ENCODE measurements at regions not wholly inside any gene's neighbourhood (a gene's known extent, or its start where the extent isn't known, plus 50 kb on each side); places are given as distances from the start of the nearest gene placed in this dataset.

GRCh38 chr15:88342666-88343065 is 86.1 kb upstream of the NTRK3 start:
- Histone ChIP-seq H3K27ac (ENCODE audit: extremely low read depth, low read depth, low read length) (no peak overlapping the region), H3K36me3 (ENCODE audit: control insufficient read depth in 2 of 2, insufficient read depth in 1 of 2, low read length in 2 of 2) (no peaks in the 10 kb centered on the region), H3K4me3 (ENCODE audit: low read depth, low read length) (no peak overlapping the region), H3K9me3 (ENCODE audit: control insufficient read depth, insufficient read depth, low read depth, low read length) (no peaks in the 10 kb centered on the region), H3K4me1 (ENCODE audit: control insufficient read depth, insufficient read depth, low read length) (no peaks in the 10 kb centered on the region)
- ChIA-PET CTCF (interaction anchor here (2.9 kb wide), 1 partner anchor 11 kb away, joined by 9 read pairs; no protein-coding TSS in a partner anchor), POLR2A (no interaction called here)
- no peak for TF ChIP-seq ZBTB26 (tag by site-specific recombination; optimal IDR thresholded peaks at IDR 0.05)
- TF ChIP-seq ZNF585B (tag by site-specific recombination; IDR thresholded peaks at IDR 0.05): no peak
- no peak for TF ChIP-seq ZNF302 (tag by site-specific recombination; IDR thresholded peaks at IDR 0.05; ENCODE audit: low read depth)
- TF ChIP-seq WT1 (tag by site-specific recombination; IDR thresholded peaks at IDR 0.05): no peak
- TF ChIP-seq ZFP41 (tag by site-specific recombination; IDR thresholded peaks at IDR 0.05; ENCODE audit: borderline replicate concordance): no peak
- TF ChIP-seq SETDB1 (IDR thresholded peaks at IDR 0.05; ENCODE audit: insufficient read length, low read length): no peak

GRCh38 chr15:88341653-88342052 is 85.1 kb upstream of the NTRK3 start:
- POLR2A ChIA-PET: no interaction called here

GRCh38 chr15:88341006-88341405 is 84.5 kb upstream of the NTRK3 start:
- CTCF ChIA-PET: interaction anchor here (0.6 to 1.1 kb wide), 3 partner anchors 10 to 96 kb away, joined by 3 to 5 read pairs (median 3); no protein-coding TSS in a partner anchor

More at GRCh38 chr15:88341653-88342052, 85.1 kb upstream of the NTRK3 start:
- no peaks in the 10 kb centered on the region for H3K9me3 ChIP-seq (ENCODE audit: control insufficient read depth, insufficient read depth, low read depth, low read length)
- TF ChIP-seq ZNF777 (tag by site-specific recombination; IDR thresholded peaks at IDR 0.05; ENCODE audit: borderline replicate concordance) (no peak), ZBTB8A (tag by site-specific recombination; IDR thresholded peaks at IDR 0.05) (no peak), ZNF423 (tag by site-specific recombination; IDR thresholded peaks at IDR 0.05) (no peak), ZNF560 (tag by site-specific recombination; IDR thresholded peaks at IDR 0.05; ENCODE audit: borderline replicate concordance) (no peak), ZNF121 (tag by site-specific recombination; IDR thresholded peaks at IDR 0.05) (no peak), ZNF701 (tag by site-specific recombination; IDR thresholded peaks at IDR 0.05) (no peak), ZNF449 (tag by site-specific recombination; IDR thresholded peaks at IDR 0.05) (no peak), ZNF530 (tag by site-specific recombination; IDR thresholded peaks at IDR 0.05; ENCODE audit: low read depth) (no peak), REPIN1 (tag by site-specific recombination; IDR thresholded peaks at IDR 0.05; ENCODE audit: low read depth) (no peak), ZNF37A (tag by site-specific recombination; IDR thresholded peaks at IDR 0.05) (no peak), ZBTB17 (tag by site-specific recombination; IDR thresholded peaks at IDR 0.05) (no peak)
- H3K27ac ChIP-seq (ENCODE audit: extremely low read depth, low read depth, low read length): no peak overlapping the region
- CTCF ChIA-PET: interaction anchor here (1.1 kb wide), 1 partner anchor 10 kb away, joined by 5 read pairs; no protein-coding TSS in a partner anchor
- no peaks in the 10 kb centered on the region for H3K4me1 ChIP-seq (ENCODE audit: control insufficient read depth, insufficient read depth, low read length)
- no peak overlapping the region for H3K4me3 ChIP-seq (ENCODE audit: low read depth, low read length)
- H3K36me3 ChIP-seq (ENCODE audit: control insufficient read depth in 2 of 2, insufficient read depth in 1 of 2, low read length in 2 of 2): no peaks in the 10 kb centered on the region

More at GRCh38 chr15:88341006-88341405, 84.5 kb upstream of the NTRK3 start:
- POLR2A ChIA-PET: no interaction called here
- H3K9me3 ChIP-seq (ENCODE audit: control insufficient read depth, insufficient read depth, low read depth, low read length): no peaks in the 10 kb centered on the region
- H3K4me3 ChIP-seq (ENCODE audit: low read depth, low read length): no peak overlapping the region
- H3K36me3 ChIP-seq (ENCODE audit: control insufficient read depth in 2 of 2, insufficient read depth in 1 of 2, low read length in 2 of 2): no peaks in the 10 kb centered on the region
- no peak overlapping the region for H3K27ac ChIP-seq (ENCODE audit: extremely low read depth, low read depth, low read length)
- TF ChIP-seq ZNF157 (tag by site-specific recombination; IDR thresholded peaks at IDR 0.05) (no peak), ZNF398 (tag by site-specific recombination; IDR thresholded peaks at IDR 0.05) (no peak), SCRT2 (tag by site-specific recombination; IDR thresholded peaks at IDR 0.05) (no peak), ZNF175 (tag by site-specific recombination; IDR thresholded peaks at IDR 0.05) (no peak), MYNN (tag by site-specific recombination; IDR thresholded peaks at IDR 0.05; ENCODE audit: borderline replicate concordance) (no peak), HIC1 (tag by site-specific recombination; IDR thresholded peaks at IDR 0.05) (no peak)
- H3K4me1 ChIP-seq (ENCODE audit: control insufficient read depth, insufficient read depth, low read length): no peaks in the 10 kb centered on the region

Data from HEK293 (cell line).